Posterior vena cava (tissue), 2 donors: ENCODE measurements at regions not wholly inside any gene's neighbourhood (a gene's known extent, or its start where the extent isn't known, plus 50 kb on each side); places are given as distances from the start of the nearest gene placed in this dataset.

Experiments
- DNase-seq: peaks from one replicate; pipeline ENCODE4 v3.0.0-alpha.2; 2020; ENCODE audit warnings: low spot score
- intact Hi-C, 2 donors: fragments of 100-400 bp; cut with DNase I; formaldehyde crosslinking; loops; one replicate each; pipeline versions ENCODE4 v1.14.1 to v1.14.2; 2022 to 2023
- donor health status: DM: yes; HTN: yes; CAD: no.
- donor health status: DM: yes; HTN: yes; CAD: no.

DNA sequence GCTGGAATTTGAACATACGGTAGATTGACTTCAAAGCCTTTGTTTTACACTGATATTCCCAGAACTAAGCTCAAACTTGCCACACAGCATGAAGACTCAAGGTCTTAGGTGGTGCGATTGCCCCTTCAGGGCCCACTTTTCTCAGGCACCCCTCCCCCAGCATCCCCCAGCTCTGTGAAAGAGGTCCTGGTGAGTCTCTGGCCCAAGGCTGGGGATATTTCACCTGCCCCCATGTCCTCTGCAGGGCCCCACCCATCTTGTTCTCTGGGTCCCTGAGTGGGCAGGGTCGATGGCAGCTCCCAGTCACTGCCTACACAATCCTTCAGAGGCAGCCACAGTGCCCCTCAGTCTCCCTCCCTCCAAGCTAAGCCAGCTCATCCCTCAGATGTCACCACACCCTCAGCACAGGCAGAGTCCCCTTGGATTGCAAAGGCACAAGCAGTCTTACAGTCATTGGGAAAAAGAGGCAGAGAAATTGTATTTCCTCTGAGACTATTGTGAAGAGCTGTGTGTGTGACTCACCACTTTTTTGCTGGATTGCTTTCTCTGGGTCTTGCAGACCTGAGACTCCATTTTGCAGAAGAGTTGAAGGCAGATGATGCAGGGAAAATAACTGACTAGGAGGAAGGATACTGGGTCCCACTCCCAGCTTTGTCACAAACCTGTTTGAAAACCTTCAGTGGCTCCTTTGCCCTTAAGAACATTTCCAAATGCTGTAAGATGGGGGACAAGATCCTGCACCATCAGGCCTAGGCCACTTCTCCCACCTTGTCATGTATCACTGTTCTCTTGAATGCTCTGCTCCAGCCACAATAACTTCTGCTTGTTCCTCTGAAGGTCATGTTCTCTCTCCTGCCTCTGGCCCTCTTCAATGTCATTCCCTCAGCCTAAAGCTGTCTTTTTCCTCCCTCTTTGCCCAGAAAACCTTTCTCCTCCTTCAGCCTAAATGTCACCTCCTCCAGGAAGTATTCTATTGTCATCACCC is 119.1 kb upstream of the GRIK3 start:
- DNase-seq = no peak
- intact Hi-C loops = no loop called here

DNA sequence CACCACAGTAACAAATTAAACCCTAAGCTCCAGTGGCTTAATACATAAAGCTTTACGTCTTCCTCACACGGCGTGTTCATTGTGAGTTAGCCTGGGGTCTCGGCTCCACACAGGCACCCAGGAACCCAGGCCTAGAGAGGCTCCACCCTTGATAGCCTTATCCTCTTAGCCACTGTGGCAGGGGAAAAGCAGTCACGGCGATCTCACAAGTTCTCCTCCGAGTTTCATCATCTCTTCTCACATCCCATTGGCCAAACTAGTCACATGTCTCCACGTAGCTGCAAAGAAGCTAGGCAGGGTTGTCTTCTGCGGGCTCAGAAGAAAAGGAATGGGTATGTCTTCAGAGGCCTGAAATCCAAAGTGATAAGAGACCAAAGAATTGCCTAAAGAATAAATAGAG is 122.3 kb upstream of the GRIK3 start:
- no peak for DNase-seq
- intact Hi-C loops = no loop called here

DNA sequence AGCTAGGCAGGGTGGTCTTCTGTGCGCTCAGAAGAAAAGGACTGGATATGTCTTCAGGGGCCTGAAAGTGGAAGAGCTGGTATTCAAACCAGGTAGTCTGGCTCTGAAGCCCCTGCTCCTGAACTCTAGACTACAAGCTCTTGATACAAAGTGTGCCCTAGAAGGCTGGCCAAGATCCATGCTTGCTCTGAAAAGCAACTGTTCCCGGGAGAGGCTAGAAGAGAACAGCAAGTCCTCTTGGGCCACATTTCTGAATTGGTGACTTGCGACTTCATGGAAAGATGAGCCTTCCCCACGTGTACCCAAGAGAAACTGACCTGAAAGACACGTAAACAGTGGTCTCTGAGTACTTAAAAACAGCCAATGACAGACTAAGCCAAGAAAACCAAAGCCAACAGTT is 123.3 kb upstream of the GRIK3 start:
- no peak for DNase-seq
- intact Hi-C loops = no loop called here

DNA sequence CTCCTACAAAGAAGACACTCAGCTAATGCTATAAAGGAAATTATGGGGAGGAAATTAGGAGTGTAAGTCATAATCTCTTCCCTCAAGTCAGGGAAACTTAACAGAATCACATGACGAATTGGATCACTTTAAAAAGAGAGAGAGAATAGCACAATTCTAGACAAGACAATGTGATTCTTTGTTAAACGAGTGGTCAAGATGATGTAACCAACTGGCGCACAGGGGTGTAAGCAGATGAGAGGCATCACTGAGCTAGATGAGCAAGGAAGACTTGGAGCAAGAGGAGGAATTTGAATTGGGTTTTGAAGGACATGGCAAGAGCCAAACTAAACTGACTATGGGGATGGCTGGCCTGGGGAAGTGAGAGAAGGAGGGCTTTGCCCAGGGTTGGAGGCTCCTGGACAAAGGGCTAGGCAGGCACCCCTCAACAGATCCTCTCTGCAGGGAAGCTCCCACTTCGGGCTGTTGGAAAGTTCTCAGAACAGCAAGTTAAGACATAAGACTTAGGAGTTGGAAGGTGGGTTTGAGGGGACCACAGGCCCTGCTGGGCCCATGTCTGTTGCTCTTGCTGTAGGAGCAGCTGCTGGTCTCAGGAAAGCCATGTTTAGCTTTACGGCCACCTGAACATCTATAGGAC is 123.9 kb upstream of the GRIK3 start:
- intact Hi-C loops = no loop called here
- DNase-seq = no peak

DNA sequence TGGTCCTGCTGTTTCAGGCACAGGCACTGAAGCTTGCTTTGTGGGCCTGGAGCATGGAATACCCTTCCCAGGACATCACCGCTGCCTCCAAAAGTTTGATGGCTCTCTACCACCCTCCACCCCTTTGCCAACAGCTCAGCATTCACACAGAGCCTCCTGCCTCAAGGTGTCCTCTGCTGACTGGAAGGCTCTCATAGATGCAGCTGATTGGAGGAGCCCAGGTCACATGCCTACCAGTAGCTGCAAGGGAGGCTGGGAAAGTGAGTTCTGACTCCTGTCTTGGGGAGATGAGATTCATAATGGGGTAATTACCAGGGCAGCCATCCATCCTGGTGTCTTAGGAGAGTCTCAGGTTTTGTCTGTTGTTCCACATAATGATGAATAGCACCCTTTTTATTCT is 124.8 kb upstream of the GRIK3 start:
- intact Hi-C loops = no loop called here
- DNase-seq = no peak

DNA sequence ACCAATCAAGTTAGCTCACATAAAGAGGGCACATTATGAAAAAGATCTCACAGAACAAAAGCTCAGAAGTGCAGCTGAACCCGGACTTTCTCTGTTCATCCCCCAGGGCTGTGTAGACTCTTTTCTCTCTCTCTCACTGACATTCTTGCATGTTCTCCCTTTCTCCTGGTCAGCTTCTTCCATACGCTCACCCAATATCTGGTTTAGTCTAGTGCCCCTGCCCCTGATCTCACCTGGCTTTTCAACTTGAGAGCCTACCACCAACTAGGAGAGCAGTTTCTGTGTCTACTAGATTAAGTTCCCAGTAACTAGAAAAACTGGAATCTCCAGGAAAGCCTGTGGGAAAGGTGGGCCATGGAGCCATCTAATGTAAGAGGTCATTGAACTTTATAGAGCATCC is 126.9 kb upstream of the GRIK3 start:
- no peak for DNase-seq
- intact Hi-C loops = no loop called here

DNA sequence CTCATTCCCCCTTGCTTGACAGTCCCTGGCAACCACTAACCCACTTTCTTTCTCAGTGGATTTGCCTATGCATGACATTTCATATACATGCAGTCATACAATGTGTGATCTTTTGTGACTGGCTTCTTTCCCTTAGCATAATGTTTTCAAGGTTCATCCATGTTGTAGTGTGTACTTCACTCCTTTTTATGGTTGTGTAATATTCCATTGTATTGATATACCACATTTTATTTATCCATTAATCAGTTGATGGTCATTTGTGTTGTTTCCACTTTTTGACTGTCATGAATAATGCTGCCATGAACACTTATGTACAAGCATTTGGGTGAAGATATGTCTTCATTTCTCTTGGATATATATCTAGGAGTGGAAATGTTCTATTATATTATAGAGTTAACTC is 127.7 kb upstream of the GRIK3 start:
- intact Hi-C loops = no loop called here
- DNase-seq = no peak

DNA sequence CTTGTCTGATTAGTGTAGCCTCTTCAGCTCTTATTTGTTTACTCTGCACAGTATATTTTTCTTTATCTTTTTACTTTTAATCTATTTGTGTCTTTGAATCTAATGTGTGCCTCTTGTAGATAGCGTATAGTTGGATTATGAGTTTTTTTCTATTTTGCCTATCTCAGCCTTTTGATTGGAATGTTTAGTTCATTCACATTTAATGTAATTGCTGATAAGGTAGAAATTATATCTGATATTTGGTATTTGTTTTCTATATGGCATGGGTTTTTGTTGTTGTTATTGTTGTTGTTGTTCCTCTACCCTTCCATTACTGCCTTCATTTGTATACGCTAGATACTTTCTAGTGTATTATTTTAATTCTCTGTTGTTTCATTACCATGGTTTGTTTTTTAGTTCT is 131.7 kb upstream of the GRIK3 start:
- intact Hi-C loops = no loop called here
- no peak for DNase-seq

DNA sequence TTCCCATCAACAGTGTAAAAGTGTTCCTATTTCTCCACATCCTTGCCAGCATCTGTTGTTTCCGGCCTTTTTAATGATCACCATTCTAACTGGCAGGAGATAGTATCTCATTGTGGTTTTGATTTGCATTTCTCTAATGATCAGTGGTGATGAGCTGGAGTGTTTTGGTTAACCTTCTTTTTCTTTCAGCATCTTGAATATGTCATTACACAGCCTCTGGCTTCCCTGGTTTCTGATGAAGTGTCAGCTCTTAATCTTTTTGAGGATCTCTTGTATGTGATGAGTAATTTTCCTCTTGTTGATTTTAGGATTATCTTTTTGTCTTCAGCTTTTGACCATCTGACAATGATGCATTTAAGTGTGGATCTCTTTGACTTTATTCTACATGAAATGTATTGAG is 133.2 kb upstream of the GRIK3 start:
- intact Hi-C loops = no loop called here

DNA sequence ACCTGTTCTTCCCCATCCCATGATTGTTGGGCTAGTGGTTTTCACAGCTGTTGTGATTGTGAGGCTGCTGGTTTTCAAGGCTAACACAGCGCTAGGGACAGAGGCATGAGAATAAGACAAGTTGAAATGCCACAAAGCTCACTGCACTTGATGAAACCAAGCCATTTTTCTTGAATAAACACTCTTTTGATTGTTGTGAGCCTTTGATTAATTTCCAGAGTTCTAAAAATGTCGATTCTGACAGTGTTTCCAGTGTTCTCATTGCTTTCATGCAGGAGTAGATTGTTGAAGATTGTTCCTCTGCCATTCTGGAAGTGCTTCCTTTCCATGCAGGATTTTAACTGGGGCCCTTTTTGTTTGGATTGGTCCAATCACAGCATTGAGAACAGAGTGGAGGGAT is 134.9 kb upstream of the GRIK3 start:
- intact Hi-C loops = no loop called here
- no peak for DNase-seq

More for the DNA sequence above, 133.2 kb upstream of the GRIK3 start:
- no peak for DNase-seq

DNA sequence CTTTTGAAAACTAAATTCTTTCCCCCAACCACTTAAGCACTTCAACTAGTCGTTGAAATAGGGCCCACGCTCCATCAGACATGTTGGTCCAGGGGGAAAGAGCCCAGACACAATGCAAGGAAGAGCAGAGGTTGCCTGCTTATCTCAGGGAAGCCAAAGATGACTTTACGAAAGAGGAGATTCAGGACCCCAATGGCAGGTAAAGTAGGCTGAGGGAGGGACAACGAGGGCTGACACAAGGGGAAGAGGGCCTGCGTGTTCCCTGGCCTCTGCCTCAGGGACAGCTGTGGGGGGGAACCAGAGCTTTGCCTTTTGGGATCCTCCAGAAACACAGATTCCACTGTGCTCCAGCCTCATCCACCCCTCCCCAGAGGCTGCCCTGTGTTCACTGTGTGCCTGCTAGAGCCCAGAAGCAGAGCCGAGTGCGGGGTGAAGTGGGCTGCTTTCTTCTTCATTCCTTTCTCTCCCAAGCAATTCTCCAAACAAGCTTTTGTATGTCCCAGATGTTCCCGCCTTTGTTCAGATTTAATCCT is 135.5 kb upstream of the GRIK3 start:
- no peak for DNase-seq

DNA sequence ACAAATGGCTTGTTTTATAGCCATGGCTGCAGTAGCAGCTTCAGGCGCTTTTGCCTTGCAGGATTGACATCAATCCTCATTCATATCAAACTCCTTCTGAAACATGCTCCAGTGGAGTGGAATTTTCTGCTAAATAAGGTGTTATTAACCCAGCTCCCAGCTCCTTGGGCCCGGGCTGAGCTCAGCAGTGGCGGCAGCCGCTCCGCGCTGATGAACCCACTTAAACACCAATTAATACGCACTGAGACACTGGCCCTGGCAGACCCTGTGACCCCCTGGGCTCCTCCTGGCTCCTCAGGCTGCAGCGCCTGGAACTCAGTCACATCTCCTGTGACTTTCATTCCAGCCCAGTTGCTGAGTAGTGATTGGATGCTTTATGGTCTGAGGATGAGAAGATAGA is 137.4 kb upstream of the GRIK3 start:
- no peak for DNase-seq
- intact Hi-C loops = no loop called here

More for the DNA sequence above, 135.5 kb upstream of the GRIK3 start:
- intact Hi-C loops = no loop called here

DNA sequence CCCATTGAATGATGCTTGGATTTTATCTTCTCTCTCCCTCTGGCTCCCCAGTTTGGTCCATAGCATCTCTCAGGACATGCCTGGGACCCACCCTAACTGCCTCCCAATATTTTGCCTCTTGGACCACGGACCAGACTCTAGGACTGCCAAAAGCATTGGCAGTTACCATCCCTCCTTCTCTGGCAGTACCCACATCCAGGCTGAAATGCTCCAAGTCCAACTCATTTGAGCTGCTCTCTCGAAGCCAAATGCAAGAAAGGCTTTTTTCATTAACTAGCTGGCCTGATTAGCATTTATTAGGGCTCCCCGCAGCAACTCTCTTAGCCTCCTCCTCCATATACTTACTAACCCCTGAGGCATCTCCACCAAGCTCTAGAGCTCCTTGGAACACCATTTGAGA is 140.0 kb upstream of the GRIK3 start:
- no peak for DNase-seq
- intact Hi-C loops = no loop called here

DNA sequence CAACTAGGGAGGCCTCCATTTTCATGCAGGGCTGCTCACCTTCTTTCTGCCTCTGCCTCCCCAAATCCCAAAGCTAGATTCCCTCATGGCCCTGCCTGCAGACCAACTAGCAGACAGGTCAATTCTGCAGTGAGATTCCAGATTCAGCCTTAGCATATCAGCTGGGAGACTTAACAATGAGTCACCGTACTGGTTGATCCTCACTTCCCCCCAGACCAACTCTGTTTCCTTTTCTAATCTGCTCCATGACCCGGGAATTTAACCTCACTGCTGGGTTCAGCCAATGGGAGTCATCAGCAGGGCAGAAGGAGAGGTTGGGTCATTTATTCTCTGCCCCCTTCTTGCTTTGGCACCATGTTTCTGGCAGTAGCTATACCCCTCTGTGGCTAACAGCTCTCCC is 140.6 kb upstream of the GRIK3 start:
- DNase-seq = no peak
- intact Hi-C loops = no loop called here

DNA sequence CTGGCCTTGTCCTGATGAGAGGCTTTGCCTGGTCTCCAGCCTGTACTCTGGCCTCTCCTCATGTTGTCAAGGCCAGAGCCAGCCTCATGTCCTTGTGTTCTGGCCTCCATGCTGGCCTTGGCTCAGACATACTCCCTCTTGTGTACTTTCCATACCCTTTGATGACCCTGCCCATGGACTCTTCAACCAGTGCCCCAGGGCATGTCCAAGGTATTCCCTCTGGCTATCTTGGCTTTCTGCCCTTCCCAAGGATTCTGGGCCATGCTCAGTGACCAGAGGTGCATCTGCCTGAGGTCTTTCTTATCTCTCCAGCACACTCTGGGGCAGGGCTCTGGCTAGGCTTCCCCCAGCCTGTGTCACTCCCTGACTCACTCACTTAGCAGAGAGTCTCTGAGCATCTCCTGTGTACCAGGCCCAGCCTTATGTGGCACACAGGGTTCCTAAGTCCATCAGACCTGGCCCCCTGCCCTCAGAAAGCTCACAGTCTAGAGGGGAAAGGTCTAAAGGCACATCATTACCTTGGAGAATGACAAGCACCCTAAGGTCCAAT is 141.4 kb upstream of the GRIK3 start:
- DNase-seq = no peak
- intact Hi-C loops = no loop called here

DNA sequence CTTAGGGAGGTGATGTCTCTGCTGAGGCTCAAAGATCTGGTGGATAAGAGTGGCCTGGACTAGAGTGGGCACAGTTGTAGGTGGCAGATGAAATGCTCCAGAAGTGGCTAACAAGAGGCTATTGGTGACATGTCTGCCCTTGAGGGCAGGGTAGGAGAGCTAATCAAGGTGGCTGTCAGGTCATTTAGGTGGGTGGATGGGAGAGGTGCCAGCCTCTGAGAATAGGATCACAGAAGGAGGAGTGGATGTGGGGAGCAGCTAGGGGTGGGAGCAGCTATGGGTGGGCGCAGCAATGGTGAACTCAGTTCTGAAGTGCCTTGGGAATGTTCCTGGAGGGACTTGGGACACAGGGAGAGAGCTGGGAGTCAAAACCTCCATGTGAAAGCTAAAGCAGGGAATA is 142.0 kb upstream of the GRIK3 start:
- DNase-seq = no peak

DNA sequence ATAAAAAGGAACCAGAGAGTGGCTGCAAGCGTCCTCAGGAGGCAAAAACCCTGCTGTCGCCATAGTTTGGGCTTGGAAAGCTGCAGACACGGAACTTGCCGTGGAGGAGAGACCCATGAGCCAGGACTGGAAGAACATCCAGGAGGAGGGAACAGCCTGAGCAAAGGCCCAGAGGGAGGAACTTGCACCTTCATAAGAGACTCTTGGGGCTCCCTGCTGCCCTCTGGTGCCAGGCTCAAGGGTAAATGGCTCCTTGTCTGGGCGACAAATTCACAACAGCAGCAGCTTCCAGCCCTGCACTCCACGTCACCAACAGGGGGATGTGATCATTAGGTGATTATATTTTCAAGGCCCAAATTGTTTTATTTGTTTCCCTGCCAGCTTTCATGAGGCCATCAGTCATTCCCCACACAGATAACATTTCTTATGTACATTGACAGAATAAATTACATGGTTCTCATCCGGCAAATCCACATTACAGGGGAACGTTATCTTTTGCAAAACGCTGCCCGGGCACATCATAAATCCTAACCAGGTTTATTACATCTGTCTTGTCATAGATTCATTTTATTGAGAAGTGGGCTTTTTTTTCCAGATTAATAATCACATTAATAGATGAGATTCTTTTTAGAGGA is 143.0 kb upstream of the GRIK3 start:
- DNase-seq = no peak
- intact Hi-C loops = no loop called here

More for the DNA sequence above, 142.0 kb upstream of the GRIK3 start:
- intact Hi-C loops = no loop called here

DNA sequence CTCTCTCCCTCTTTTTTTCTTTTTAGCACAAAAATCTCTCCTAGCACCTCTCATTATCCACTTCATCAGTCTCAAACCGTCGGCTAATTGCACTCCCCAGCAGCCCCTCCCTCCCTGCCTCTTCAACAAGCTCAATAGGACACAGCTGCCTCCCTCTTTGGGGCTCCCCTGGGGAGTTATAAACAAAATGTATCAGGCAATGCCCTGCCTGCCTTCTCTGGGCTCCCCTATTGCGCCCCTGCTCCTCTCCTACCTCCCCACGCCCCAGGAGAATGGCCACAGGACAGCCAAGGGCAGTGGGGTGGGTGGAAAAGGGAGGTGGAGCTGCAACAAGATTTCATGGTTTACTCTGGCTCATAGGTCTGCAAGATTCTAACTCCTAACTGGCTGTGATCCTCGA is 147.1 kb upstream of the GRIK3 start:
- DNase-seq = no peak
- intact Hi-C loops = no loop called here

DNA sequence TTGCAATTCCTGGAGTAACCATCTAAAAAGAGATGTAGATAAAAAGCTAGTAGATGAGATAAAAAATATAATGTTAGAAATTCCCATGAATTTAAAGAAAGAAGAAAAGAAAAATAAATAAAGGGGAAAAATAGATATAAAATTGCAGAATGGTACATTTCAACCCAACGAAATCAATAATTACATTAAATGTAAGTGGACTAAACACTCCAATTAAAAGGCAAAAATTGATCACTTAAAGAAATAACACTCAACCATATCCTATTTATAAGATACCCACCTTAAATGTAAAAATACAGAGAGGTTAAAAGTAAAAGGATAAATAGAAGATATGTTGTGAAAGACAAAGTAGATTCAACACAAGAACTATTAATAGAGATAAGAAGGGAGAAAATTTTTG is 150.5 kb upstream of the GRIK3 start:
- intact Hi-C loops = no loop called here
- DNase-seq = no peak

DNA sequence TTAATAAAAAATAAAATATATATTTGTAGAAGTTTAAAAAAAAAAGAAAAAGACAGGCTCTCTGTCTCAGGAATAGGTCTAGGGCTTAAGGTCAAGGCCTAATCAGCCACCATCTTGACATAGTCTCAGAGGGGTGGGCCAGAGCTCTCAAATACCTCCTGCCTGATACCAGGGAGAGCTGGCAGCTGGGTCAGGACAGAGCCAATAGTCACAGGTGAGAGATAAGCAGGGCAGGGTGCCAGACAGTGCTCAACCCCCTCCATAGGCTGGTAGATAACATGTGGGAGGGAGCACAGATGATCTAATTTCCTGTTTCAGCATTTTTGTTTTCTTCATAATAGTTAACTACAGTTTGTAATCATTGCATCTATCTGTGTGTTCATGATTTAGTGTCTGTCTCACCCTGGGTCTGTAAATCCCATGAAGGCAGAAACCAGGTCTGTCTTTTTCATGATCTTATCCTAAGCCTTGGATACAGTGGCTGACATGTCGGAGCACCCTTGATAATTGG is 152.0 kb upstream of the GRIK3 start:
- no peak for DNase-seq
- intact Hi-C loops = no loop called here
